DND-41 (cell line): ENCODE measurements at regions not wholly inside any gene's neighbourhood (a gene's known extent, or its start where the extent isn't known, plus 50 kb on each side); places are given as distances from the start of the nearest gene placed in this dataset.
"Not testable (repeated sequence)": the region's sequence is repeated elsewhere in the genome, so short reads cannot be mapped to it uniquely, and the experiment has no call there.

Experiments used
- ATAC-seq: fragments of 200-7000 bp; cut with Tn5 transposase; 3 replicates; pipeline ENCODE4 v1.9.1; 2021; ENCODE audit warnings: low read depth; ENCODE audit not compliant: insufficient read depth
- DNase-seq: peaks from one replicate; pipeline ENCODE4 v3.0.0-alpha.2; 2020
- H2AFZ ChIP-seq: 2 replicates; pipeline ENCODE4 v1.6.0; 2012; ENCODE audit warnings: low read depth, low read length
- H3K27ac ChIP-seq: 2 replicates; pipeline ENCODE4 v1.5.1; 2012; ENCODE audit warnings: low read length, inconsistent platforms
- H3K27me3 ChIP-seq: fragments of 200-600 bp; sonication (generic); 2 replicates; pipeline ENCODE4 v1.6.0; 2012; ENCODE audit warnings: low read length, mild to moderate bottlenecking, inconsistent platforms; ENCODE audit not compliant: insufficient read depth, poor library complexity
- H3K36me3 ChIP-seq: 2 replicates; pipeline ENCODE4 v1.5.1; 2012; ENCODE audit warnings: low read length, inconsistent platforms; ENCODE audit not compliant: insufficient read depth
- H3K4me1 ChIP-seq: 2 replicates; pipeline ENCODE4 v1.5.1; 2012; ENCODE audit warnings: mild to moderate bottlenecking, low read length; ENCODE audit not compliant: insufficient read depth
- H3K4me2 ChIP-seq: 2 replicates; pipeline ENCODE4 v1.6.0; 2012; ENCODE audit warnings: mild to moderate bottlenecking, moderate library complexity, low read length, inconsistent platforms; ENCODE audit not compliant: insufficient read depth
- H3K4me3 ChIP-seq, 2 experiments: fragments of 200-600 bp in 1 of 2; shearing (Covaris generic) in 1 of 2; 2 replicates each; pipeline ENCODE4 v1.5.1; 2012 to 2016; ENCODE audit warnings: inconsistent platforms in 2 of 2, low read length in 2 of 2, mild to moderate bottlenecking in 2 of 2, low read depth in 1 of 2, moderate library complexity in 1 of 2
- H3K79me2 ChIP-seq: 2 replicates; pipeline ENCODE4 v1.6.0; 2012; ENCODE audit warnings: low read length, inconsistent platforms; ENCODE audit not compliant: insufficient read depth
- H3K9ac ChIP-seq: 2 replicates; pipeline ENCODE4 v1.6.0; 2012; ENCODE audit warnings: low read depth, mild to moderate bottlenecking, inconsistent platforms, low read length, moderate library complexity
- H3K9me3 ChIP-seq: 2 replicates; pipeline ENCODE4 v1.5.1; 2012; ENCODE audit warnings: low read length, moderate library complexity, mild to moderate bottlenecking, inconsistent platforms; ENCODE audit not compliant: insufficient read depth, severe bottlenecking
- H4K20me1 ChIP-seq: 2 replicates; pipeline ENCODE4 v1.6.0; 2012; ENCODE audit warnings: low read length; ENCODE audit not compliant: insufficient read depth
- CTCF ChIP-seq: IDR thresholded peaks from 2 replicates; pipeline ENCODE4 v1.5.1; 2012; ENCODE audit warnings: borderline replicate concordance, low read length, moderate library complexity, mild to moderate bottlenecking; ENCODE audit not compliant: poor library complexity, severe bottlenecking; ENCODE audit errors: extremely low read depth
- EZH2 ChIP-seq: IDR thresholded peaks from 3 replicates; pipeline ENCODE4 v1.6.1; 2012; ENCODE audit warnings: borderline replicate concordance, low read depth, mild to moderate bottlenecking, moderate library complexity, low read length, inconsistent platforms; ENCODE audit not compliant: severe bottlenecking

GRCh38 chr1:37362594-37363385, 111.6 kb upstream of the ZC3H12A start:
- H3K4me3 ChIP-seq: no peak overlapping the region
- no peaks in the 10 kb centered on the region for H3K9me3 ChIP-seq
- H3K79me2 ChIP-seq: no peaks in the 10 kb centered on the region
- DNase-seq (no peak), ATAC-seq (no peak)
- H2AFZ ChIP-seq: no peak overlapping the region
- H3K9ac ChIP-seq: no peak overlapping the region
- H3K27ac ChIP-seq: no peak overlapping the region
- H3K27me3 ChIP-seq: peaks cover 5% of the 10 kb centered on the region
- no peaks in the 10 kb centered on the region for H4K20me1 ChIP-seq
- H3K4me2 ChIP-seq: no peak overlapping the region
- H3K36me3 ChIP-seq: no peaks in the 10 kb centered on the region
- no peak for TF ChIP-seq EZH2
- no peak for TF ChIP-seq CTCF
- H3K4me1 ChIP-seq: no peaks in the 10 kb centered on the region

GRCh38 chr1:37363535-37363934, 110.8 kb upstream of the ZC3H12A start:
- no peaks in the 10 kb centered on the region for H4K20me1 ChIP-seq
- H3K4me2 ChIP-seq: no peak overlapping the region
- H3K36me3 ChIP-seq: no peaks in the 10 kb centered on the region
- no peak overlapping the region for H3K27ac ChIP-seq
- no peaks in the 10 kb centered on the region for H3K79me2 ChIP-seq
- TF ChIP-seq EZH2 (no peak), CTCF (no peak)
- H3K4me1 ChIP-seq: no peaks in the 10 kb centered on the region
- H3K4me3 ChIP-seq: no peak overlapping the region
- H3K27me3 ChIP-seq: peaks cover 5% of the 10 kb centered on the region
- ATAC-seq: no peak
- no peak for DNase-seq
- no peak overlapping the region for H3K9ac ChIP-seq
- no peaks in the 10 kb centered on the region for H3K9me3 ChIP-seq
- no peak overlapping the region for H2AFZ ChIP-seq

- not testable (repeated sequence) for H3K79me2 ChIP-seq, H2AFZ ChIP-seq, H3K27ac ChIP-seq, H3K4me1 ChIP-seq, H3K36me3 ChIP-seq, H4K20me1 ChIP-seq, ATAC-seq, H3K9ac ChIP-seq, DNase-seq, H3K27me3 ChIP-seq, H3K4me3 ChIP-seq, H3K9me3 ChIP-seq, H3K4me2 ChIP-seq
Observed at GRCh38 chr1:37368665-37369315, 105.6 kb upstream of the ZC3H12A start.

- H3K36me3 ChIP-seq: no peaks in the 10 kb centered on the region
- no peak for ATAC-seq
- TF ChIP-seq CTCF (no peak), EZH2 (no peak)
- H3K27me3 ChIP-seq: no peaks in the 10 kb centered on the region
- H3K4me3 ChIP-seq: no peak overlapping the region
- no peaks in the 10 kb centered on the region for H3K79me2 ChIP-seq
- DNase-seq: no peak
- H3K9me3 ChIP-seq: no peaks in the 10 kb centered on the region
- no peaks in the 10 kb centered on the region for H3K4me1 ChIP-seq
- H3K27ac ChIP-seq: no peak overlapping the region
- H3K4me2 ChIP-seq: no peak overlapping the region
- no peak overlapping the region for H3K9ac ChIP-seq
- H2AFZ ChIP-seq: no peak overlapping the region
- no peaks in the 10 kb centered on the region for H4K20me1 ChIP-seq
Observed at GRCh38 chr1:37372302-37372701, 102.1 kb upstream of the ZC3H12A start.
